A673 (cell line): ENCODE measurements at regions not wholly inside any gene's neighbourhood (a gene's known extent, or its start where the extent isn't known, plus 50 kb on each side); places are given as distances from the start of the nearest gene placed in this dataset.

Source experiments
- CTCF ChIP-seq: fragments of 300-800, 200-600 bp; sonication (generic); conservative IDR thresholded peaks from 2 replicates; pipeline ENCODE4 v1.5.1; 2017; ENCODE audit warnings: low read depth, mild to moderate bottlenecking, antibody characterized with exemption, low read length, moderate library complexity, mixed read lengths
- EZH2 ChIP-seq: fragments of 200-600 bp; sonication (generic); IDR thresholded peaks from 2 replicates; pipeline ENCODE4 v1.6.1; 2017; ENCODE audit warnings: borderline replicate concordance, low read depth, mild to moderate bottlenecking, mixed read lengths, antibody characterized with exemption, low read length; ENCODE audit not compliant: poor library complexity, severe bottlenecking

DNA sequence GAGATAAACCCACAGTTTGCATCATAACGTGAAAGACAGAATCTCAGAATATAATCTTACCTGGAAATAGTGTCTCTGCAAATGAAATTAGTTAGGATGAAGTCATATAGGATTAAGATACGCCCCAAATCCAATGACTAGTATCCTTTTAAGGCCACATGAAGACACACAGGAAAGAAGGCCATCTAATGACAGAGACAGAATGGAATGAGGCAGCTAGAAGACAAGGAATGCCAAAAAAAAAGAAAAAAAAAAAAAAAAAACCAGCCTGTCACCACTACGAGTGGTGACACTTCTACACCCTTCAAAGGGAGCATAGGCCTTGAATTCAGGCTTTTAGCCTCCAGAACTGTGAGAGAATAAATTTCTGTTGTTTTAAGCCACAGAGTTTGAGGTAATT, 82.9 kb downstream of the HYCC1 start:
- TF ChIP-seq CTCF (no peak), EZH2 (no peak)
